HFFc6 (cell line): ENCODE measurements at regions not wholly inside any gene's neighbourhood (a gene's known extent, or its start where the extent isn't known, plus 50 kb on each side); places are given as distances from the start of the nearest gene placed in this dataset.

Experiments
- DNase-seq: peaks from one replicate; pipeline ENCODE4 v3.0.0-alpha.2; 2018
- H3K27ac Mint-ChIP-seq: 2 replicates; pipeline ENCODE4 v1.8.0; 2020; ENCODE audit warnings: mild to moderate bottlenecking, mixed read lengths
- H3K27me3 Mint-ChIP-seq: 2 replicates; pipeline ENCODE4 v1.8.0; 2021; ENCODE audit warnings: mild to moderate bottlenecking, moderate library complexity, mixed read lengths; ENCODE audit not compliant: insufficient read depth
- H3K36me3 Mint-ChIP-seq: 2 replicates; pipeline ENCODE4 v1.8.0; 2021; ENCODE audit warnings: low read depth, mixed read lengths
- H3K4me1 Mint-ChIP-seq: 2 replicates; pipeline ENCODE4 v1.8.0; 2020; ENCODE audit warnings: low read depth, mixed read lengths
- H3K4me3 Mint-ChIP-seq: 2 replicates; pipeline ENCODE4 v1.8.0; 2020; ENCODE audit warnings: mild to moderate bottlenecking, moderate library complexity, mixed read lengths
- H3K9me3 Mint-ChIP-seq: 2 replicates; pipeline ENCODE4 v1.8.0; 2020; ENCODE audit warnings: mild to moderate bottlenecking, mixed read lengths
- CTCF ChIP-seq: fragments of 200-600 bp; sonication (generic); IDR thresholded peaks from 2 replicates; pipeline ENCODE4 v1.5.0; 2021; ENCODE audit warnings: antibody characterized with exemption, mild to moderate bottlenecking

GRCh38 chr5:15008476-15008875, 136.9 kb upstream of the ANKH start:
- Mint-ChIP-seq H3K4me1 (peaks cover 40% of the 10 kb centered on the region), H3K27me3 (peaks cover 3% of the 10 kb centered on the region; the same call in 1 of the 2 replicates), H3K9me3 (no peaks in the 10 kb centered on the region), H3K4me3 (peak overlapping the region; percentile 45; the same call in 1 of the 2 replicates), H3K36me3 (no peaks in the 10 kb centered on the region), H3K27ac (peak overlapping the region; percentile 69)
- TF ChIP-seq CTCF = peak; percentile 8; the same call in 1 of the 2 replicates
- DNase-seq = peak; percentile 93

- H3K4me3 Mint-ChIP-seq = no peak overlapping the region
- DNase-seq = no peak
- no peak overlapping the region for H3K27ac Mint-ChIP-seq
- H3K27me3 Mint-ChIP-seq = peaks cover 3% of the 10 kb centered on the region; the same call in 1 of the 2 replicates
- H3K4me1 Mint-ChIP-seq = peaks cover 40% of the 10 kb centered on the region
- TF ChIP-seq CTCF = no peak
- no peaks in the 10 kb centered on the region for H3K9me3 Mint-ChIP-seq
- H3K36me3 Mint-ChIP-seq = no peaks in the 10 kb centered on the region
Measured at GRCh38 chr5:15007646-15008045, 136.1 kb upstream of the ANKH start.

GRCh38 chr5:15004506-15004905, 132.9 kb upstream of the ANKH start:
- H3K4me3 Mint-ChIP-seq = no peak overlapping the region
- H3K27me3 Mint-ChIP-seq = peaks cover 11% of the 10 kb centered on the region
- no peak for DNase-seq

GRCh38 chr5:15003511-15003920, 131.9 kb upstream of the ANKH start:
- Mint-ChIP-seq H3K4me3 (no peak overlapping the region), H3K4me1 (peaks cover 30% of the 10 kb centered on the region), H3K9me3 (peaks cover 4% of the 10 kb centered on the region), H3K27me3 (peaks cover 16% of the 10 kb centered on the region), H3K27ac (no peak overlapping the region), H3K36me3 (peaks cover 3% of the 10 kb centered on the region; the same call in 1 of the 2 replicates)
- DNase-seq = peak; percentile 63
- peak; percentile 93 for TF ChIP-seq CTCF

More at GRCh38 chr5:15004506-15004905, 132.9 kb upstream of the ANKH start:
- Mint-ChIP-seq H3K27ac (no peak overlapping the region), H3K4me1 (peaks cover 39% of the 10 kb centered on the region), H3K9me3 (no peaks in the 10 kb centered on the region), H3K36me3 (no peaks in the 10 kb centered on the region)
- TF ChIP-seq CTCF = no peak

GRCh38 chr5:15002791-15003190, 131.2 kb upstream of the ANKH start:
- TF ChIP-seq CTCF = no peak
- H3K27ac Mint-ChIP-seq = no peak overlapping the region
- H3K9me3 Mint-ChIP-seq = peaks cover 11% of the 10 kb centered on the region
- H3K4me1 Mint-ChIP-seq = peaks cover 22% of the 10 kb centered on the region
- no peak overlapping the region for H3K4me3 Mint-ChIP-seq
- H3K36me3 Mint-ChIP-seq = peaks cover 7% of the 10 kb centered on the region; the same call in 1 of the 2 replicates
- DNase-seq = no peak
- H3K27me3 Mint-ChIP-seq = peaks cover 23% of the 10 kb centered on the region
